ENCODE measurements at regions not wholly inside any gene's neighbourhood (a gene's known extent, or its start where the extent isn't known, plus 50 kb on each side); places are given as distances from the start of the nearest gene placed in this dataset.
A peak's percentile ranks its signal among the peaks of the same experiment; 100 is the strongest.

- peak; percentile 11 for DNase-seq (ENCODE audit: low spot score)
These were observed 147.0 kb upstream of the THRB start for GRCh38 chr3:24641628-24642027.

GRCh38 chr3:24645047-24645446, 150.4 kb upstream of the THRB start:
- no peak for DNase-seq (ENCODE audit: low spot score)

- DNase-seq (ENCODE audit: low spot score), result no peak
These were observed 152.1 kb upstream of the THRB start for GRCh38 chr3:24646790-24647189.

- DNase-seq (ENCODE audit: low spot score), result no peak
These were observed 153.4 kb upstream of the THRB start for GRCh38 chr3:24648063-24648462.

GRCh38 chr3:24650839-24651238, 156.2 kb upstream of the THRB start:
- no peak for DNase-seq (ENCODE audit: low spot score)

- no peak for DNase-seq (ENCODE audit: low spot score)
These were observed 163.3 kb upstream of the THRB start for GRCh38 chr3:24657870-24658510.

- DNase-seq (ENCODE audit: low spot score), result no peak
These were observed 166.5 kb upstream of the THRB start for GRCh38 chr3:24661175-24661584.

DNA sequence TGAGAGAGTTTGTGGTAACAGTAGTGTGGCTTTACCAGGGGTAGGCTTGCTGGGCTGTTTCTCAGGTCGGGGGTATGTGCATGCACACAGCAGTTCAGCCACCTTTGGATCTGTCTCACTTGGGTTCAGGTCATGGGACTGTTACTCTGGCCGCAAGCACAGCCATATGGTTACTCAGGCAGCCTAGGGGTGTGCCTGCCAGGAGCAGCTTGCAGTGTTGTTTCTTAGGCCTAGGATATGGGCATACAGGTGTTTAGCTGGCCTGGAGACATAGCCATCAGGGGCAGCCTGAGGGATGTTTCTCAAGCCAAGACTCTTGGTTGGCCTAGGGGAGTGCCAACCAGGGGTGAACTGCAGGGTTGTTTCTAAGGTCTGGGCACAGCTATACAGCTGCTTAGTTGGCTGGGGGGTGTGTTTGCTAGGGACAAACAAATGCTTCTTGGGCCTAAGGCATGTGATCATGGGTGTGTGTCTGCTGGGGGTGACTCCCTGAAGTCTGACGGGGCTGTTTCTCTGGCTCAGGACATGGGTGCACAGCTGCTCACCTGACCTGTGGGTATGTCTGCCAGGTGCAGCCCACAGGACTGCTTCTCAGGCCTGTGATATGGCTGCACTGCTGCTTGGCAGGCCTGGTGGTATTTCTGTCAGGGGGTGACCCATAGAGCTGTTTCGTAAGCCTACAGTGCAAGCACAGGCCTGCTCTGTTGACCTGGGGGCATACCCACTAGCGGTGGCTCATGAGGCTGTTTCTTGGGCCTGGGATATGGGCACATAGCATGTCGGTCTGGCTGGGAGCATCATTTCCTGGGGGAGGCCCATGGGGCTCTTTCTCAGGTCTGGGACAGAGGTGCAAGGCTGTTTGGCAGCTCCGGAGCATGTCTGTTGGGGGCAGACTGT, 168.0 kb upstream of the THRB start:
- no peak for DNase-seq (ENCODE audit: low spot score)

DNA sequence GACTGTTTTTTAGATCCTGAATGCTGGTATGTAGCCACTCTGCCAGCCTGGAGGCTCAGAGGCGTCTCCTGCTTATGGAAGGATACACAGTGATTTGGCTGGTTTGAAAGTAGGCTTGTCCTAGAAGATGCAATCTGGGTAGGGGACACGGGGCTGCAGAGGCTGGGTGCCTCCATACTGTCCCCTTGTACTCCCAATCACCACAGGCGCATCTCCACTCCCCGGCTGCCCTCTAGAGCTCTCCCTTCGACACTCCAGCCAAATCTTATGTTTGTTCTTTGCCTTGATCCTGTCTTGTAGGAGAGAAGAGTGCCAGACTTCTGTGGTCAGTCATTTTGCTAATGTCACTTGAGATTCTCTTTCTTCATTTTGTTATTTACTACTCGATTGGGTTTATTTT, 168.8 kb upstream of the THRB start:
- no peak for DNase-seq (ENCODE audit: low spot score)

DNA sequence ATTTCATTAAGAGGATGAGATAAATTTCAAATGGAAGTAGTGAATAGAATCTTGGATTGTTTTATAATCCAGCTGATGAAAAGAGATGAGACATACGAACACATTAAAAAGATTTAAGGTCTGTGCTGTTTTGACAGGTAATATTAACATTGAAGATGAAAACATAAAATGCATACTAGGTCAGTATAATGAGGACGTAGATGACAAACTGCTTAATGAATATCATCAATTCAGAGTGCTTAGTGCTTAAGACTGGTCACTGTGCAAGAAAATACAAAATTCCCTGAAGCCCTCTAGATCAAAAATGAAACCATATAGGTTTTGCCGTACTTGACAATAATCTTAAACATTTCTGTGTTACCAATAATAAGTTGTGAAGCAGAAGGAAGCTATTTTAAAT, 173.4 kb upstream of the THRB start:
- no peak for DNase-seq (ENCODE audit: low spot score)

DNA sequence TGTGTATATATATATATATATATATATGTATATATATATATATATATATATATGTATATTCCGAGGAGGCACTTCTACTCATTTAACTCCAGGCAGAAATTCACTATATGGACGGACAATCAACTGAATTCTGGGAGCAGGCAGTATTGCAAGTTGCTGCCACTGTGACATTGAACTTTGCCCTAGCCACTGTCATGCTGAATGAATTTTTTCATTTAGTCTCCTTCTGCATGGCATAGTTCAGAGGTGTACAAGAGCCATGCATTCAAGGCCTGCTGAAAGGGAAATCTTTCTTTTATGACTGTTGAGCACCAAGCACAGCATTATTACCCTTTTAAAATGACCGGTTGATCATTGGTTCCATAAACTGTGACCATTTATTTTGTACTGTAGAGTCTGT, 176.2 kb upstream of the THRB start:
- no peak for DNase-seq (ENCODE audit: low spot score)

- no peak for DNase-seq (ENCODE audit: low spot score)
These were observed 178.9 kb upstream of the THRB start for GRCh38 chr3:24673596-24673995.

DNA sequence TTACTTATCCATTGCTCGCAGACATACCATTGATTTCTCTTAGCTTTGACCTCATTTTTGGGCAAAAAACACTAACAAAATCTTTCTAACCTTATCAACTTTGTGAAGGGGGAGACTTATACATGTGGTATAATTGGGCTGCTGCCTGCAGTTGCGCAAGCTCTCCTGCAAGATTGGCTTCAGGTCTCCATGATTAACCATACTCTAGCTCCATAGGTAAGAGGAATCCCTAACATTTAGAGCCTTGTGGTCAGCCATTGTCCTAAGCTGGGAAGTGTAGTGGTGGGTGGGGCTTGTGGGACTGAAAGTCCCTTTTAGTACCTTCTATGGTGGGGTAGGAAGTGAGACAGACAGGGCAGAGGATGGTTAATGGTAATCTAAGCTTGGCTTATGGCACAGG, 179.6 kb upstream of the THRB start:
- no peak for DNase-seq (ENCODE audit: low spot score)

DNA sequence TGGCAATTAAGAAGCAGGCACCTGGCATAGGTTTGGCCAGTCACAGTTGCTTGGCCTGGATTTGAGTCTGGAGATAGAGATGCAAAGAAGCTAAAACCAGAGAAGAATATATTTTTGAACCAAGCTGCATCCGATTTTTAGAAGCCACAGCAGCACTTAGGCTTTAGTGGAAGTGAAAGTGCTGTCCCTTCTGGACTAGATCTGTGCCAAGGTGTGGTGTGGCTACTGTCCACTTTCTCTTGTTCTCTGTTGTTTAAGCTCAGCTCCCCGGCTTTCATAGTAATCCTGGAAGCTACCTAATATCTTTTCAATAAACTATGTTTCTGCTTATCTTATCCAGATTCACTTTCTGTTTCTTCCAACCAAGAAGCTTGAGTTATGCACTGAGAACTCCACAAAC, 183.4 kb upstream of the THRB start:
- DNase-seq (ENCODE audit: low spot score), result no peak

DNA sequence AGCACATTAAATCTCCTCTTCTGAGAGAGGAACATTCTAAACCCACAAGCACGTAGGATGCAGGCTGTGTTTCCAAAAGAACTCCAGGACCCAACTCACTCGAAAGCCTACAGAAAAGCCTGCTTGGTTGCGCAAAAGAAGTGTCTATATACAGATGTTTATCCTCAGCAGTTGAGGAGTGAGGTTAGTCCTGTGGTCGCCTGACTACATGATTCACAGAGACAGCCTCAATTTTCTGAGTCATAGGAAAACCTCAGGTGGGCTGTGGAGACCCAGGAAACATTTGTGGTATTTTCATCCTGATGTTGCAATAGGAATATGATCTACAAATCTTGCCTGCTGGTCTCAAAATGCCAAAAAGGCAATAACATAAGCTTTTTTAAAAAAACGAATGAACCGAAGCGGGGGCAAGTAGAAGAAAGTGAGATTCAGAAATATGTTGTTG, 183.8 kb upstream of the THRB start:
- peak; percentile 88 for DNase-seq (ENCODE audit: low spot score)

- no peak for DNase-seq (ENCODE audit: low spot score)
These were observed 184.8 kb upstream of the THRB start for GRCh38 chr3:24679429-24679828.

DNA sequence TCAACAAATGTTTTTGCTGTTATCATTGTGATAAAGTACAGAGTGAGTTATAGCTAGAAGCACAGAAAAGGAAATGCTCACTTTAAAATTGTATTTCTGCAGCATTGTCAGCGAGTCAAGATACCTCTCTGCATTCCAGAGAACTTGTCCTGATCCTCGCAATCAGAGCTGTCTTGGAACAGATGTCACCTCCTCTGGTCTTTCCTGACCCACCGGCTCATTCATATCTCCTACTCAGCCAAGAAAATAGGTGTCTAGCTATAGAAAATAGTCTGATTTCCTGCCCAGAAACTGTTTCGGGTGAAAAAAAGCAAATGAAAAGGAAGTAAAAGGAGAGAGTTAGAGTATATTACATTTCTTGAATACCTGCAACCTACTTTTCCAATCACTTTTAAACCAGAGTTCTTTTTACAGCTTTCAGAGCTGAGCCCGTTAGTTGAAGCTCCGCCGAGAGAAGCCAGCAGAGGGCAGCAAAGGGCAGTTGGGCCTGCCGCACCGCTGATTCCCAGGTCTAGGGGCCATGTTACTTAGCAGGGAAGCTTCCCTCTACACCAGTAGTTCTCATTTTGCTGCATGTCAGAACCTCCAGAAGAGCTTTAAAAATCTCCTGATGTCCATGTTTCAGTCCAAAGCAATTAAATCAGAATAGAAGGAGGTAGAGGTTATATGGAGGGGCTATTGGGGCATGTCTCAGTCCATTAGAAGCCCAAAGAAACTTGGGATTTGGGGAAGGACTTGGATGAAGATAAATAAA, 185.7 kb upstream of the THRB start:
- DNase-seq (ENCODE audit: low spot score), result peak; percentile 67

DNA sequence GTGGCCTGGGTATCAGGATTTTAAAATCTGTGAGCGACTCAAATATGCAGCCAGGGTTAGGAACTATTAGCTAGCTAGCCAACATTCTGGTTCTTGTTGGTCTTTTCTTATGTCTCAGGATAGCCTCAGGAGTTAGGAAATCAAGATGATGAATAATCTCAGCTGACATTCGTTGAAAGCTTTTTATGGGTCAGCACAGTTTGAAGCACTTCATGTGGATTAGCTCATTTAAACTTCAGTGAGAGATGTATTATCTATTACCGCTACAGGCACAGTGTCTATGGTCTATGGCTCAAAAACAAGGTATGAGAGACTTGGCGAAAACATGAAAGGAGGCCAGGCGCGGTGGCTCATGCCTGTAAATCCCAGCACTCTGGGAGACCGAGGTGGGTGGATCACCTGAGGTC, 187.5 kb upstream of the THRB start:
- DNase-seq (ENCODE audit: low spot score), result peak; percentile 11

GRCh38 chr3:24683090-24683489, 188.4 kb upstream of the THRB start:
- DNase-seq (ENCODE audit: low spot score), result no peak

DNA sequence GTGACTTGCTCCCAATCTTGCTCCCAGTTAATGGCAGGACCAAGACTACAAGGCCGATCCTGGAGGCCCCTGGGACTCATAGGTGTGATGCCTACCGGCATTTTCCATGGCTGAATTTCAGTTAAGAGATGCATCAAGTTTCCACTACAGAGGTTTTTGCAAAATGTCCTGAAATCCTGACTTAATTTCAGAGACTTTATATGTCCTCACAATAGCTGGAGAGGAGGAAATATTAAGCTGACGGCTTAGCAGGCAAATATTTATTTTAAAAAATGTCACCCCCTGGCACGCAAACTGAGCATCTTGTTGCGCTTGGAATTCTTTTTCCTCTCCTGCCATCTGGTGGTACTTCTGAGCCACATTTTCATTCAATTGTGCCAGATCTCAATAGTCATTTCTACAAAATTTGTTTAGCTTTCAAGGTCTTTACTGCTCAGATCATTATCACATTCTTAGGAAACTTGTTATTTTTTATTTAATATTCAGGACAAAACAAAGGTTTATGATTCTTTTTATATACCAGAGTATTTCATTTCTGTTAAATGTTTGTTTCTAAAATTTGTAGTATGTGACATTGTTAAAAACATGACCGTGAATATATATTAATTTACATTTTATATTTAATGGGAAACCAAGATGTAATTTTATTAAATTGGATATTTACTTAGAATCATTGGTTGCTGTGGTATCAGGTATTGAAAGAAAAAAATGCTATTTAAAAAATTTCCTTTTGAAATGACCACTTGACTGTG, 189.2 kb upstream of the THRB start:
- DNase-seq (ENCODE audit: low spot score), result peak; percentile 59

GRCh38 chr3:24684506-24685023, 189.9 kb upstream of the THRB start:
- no peak for DNase-seq (ENCODE audit: low spot score)

- DNase-seq (ENCODE audit: low spot score), result peak; percentile 42
These were observed 192.2 kb upstream of the THRB start for GRCh38 chr3:24686808-24687207.
